Mesendoderm (in vitro differentiated cells): ENCODE measurements at regions not wholly inside any gene's neighbourhood (a gene's known extent, or its start where the extent isn't known, plus 50 kb on each side); places are given as distances from the start of the nearest gene placed in this dataset.
"Not testable (repeated sequence)": the region's sequence is repeated elsewhere in the genome, so short reads cannot be mapped to it uniquely, and the experiment has no call there.

Source experiments
- DNase-seq: peaks from one replicate; pipeline ENCODE4 v3.0.0; 2013
- H2AK5ac ChIP-seq: 2 replicates; pipeline ENCODE4 v1.6.1; 2013; ENCODE audit warnings: low read length, inconsistent platforms
- H2BK120ac ChIP-seq: 2 replicates; pipeline ENCODE4 v1.6.1; 2013; ENCODE audit warnings: low read depth, mild to moderate bottlenecking, low read length, moderate library complexity, mixed read lengths
- H2BK15ac ChIP-seq: replicated peaks from 2 replicates; pipeline ENCODE4 v1.6.1; 2013; ENCODE audit warnings: low read depth, mild to moderate bottlenecking, moderate library complexity
- H2BK5ac ChIP-seq: 2 replicates; pipeline ENCODE4 v1.6.1; 2013; ENCODE audit warnings: low read length, inconsistent platforms
- H3K18ac ChIP-seq: 2 replicates; pipeline ENCODE4 v1.6.1; 2013; ENCODE audit warnings: mild to moderate bottlenecking, low read length, mixed read lengths
- H3K23ac ChIP-seq: one replicate; pipeline ENCODE4 v1.6.1; 2013; ENCODE audit warnings: low read length
- H3K27ac ChIP-seq: 2 replicates; pipeline ENCODE4 v1.5.1; 2013; ENCODE audit warnings: low read depth, mild to moderate bottlenecking, inconsistent platforms, low read length, moderate library complexity
- H3K27me3 ChIP-seq: 2 replicates; pipeline ENCODE4 v1.6.1; 2013; ENCODE audit warnings: low read length, control low read depth, mild to moderate bottlenecking, inconsistent platforms; ENCODE audit not compliant: insufficient read depth, poor library complexity
- H3K36me3 ChIP-seq: 2 replicates; pipeline ENCODE4 v1.6.1; 2013; ENCODE audit warnings: low read length, inconsistent platforms; ENCODE audit not compliant: control insufficient read depth, insufficient read depth
- H3K4ac ChIP-seq: one replicate; pipeline ENCODE4 v1.6.1; 2013; ENCODE audit warnings: low read depth, mild to moderate bottlenecking, low read length, moderate library complexity
- H3K4me1 ChIP-seq: 2 replicates; pipeline ENCODE4 v1.6.1; 2013; ENCODE audit warnings: low read depth, low read length, inconsistent platforms; ENCODE audit not compliant: control insufficient read depth
- H3K4me2 ChIP-seq: 2 replicates; pipeline ENCODE4 v1.6.1; 2013; ENCODE audit warnings: low read length
- H3K4me3 ChIP-seq: 2 replicates; pipeline ENCODE4 v1.5.1; 2013; ENCODE audit warnings: mild to moderate bottlenecking, low read length
- H3K56ac ChIP-seq: one replicate; pipeline ENCODE4 v1.6.1; 2013; ENCODE audit warnings: low read length
- H3K79me1 ChIP-seq: 2 replicates; pipeline ENCODE4 v1.6.1; 2013; ENCODE audit warnings: low read length, inconsistent platforms
- H3K79me2 ChIP-seq: 2 replicates; pipeline ENCODE4 v1.6.1; 2013; ENCODE audit warnings: mild to moderate bottlenecking, low read length; ENCODE audit not compliant: control insufficient read depth, insufficient read depth
- H3K9ac ChIP-seq: 2 replicates; pipeline ENCODE4 v1.6.1; 2013; ENCODE audit warnings: low read length, inconsistent platforms
- H4K5ac ChIP-seq: one replicate; pipeline ENCODE4 v1.6.1; 2013; ENCODE audit warnings: low read length
- H4K8ac ChIP-seq: one replicate; pipeline ENCODE4 v1.6.1; 2013; ENCODE audit warnings: low read depth, mild to moderate bottlenecking, control low read depth, low read length, moderate library complexity
- WGBS: extraction: QIAGEN DNeasy Blood & Tissue Kit; methylation state at CpG from one replicate; pipeline ENCODE4 v1.1.7; 2013; ENCODE audit warnings: low lambda C conversion rate, missing lambda C conversion rate; ENCODE audit not compliant: insufficient coverage; ENCODE audit errors: extremely low coverage; 5-methylcytosine and 5-hydroxymethylcytosine counted together

DNA sequence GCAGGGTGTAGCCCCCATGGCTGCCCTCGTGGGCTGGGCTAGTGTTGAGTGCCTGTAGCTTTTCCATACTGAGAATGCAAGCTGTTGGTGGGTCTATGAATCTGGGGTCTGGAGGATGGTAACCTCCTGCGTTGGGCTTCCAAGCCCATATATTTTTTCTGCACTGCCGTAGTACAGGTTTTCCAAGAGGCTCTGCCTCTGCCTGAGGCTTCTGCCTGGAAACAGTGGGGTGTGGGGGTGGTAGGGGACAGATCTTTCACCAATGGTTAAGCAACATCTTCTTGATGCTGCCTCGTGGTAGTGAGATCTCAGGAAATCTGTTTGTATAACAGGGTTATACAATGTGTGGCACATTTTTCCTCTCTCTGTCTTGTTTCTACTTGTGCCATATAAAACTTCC is 189.0 kb upstream of the ZNF519 start:
- not testable (repeated sequence) for H3K9ac ChIP-seq, H2BK15ac ChIP-seq, H4K5ac ChIP-seq, H3K4me1 ChIP-seq, DNase-seq, H4K8ac ChIP-seq, H2BK5ac ChIP-seq, H3K27ac ChIP-seq, H3K27me3 ChIP-seq, H3K79me1 ChIP-seq, H3K56ac ChIP-seq, H2AK5ac ChIP-seq, H2BK120ac ChIP-seq, H3K18ac ChIP-seq, H3K23ac ChIP-seq, H3K4ac ChIP-seq, H3K36me3 ChIP-seq, H3K4me3 ChIP-seq, H3K79me2 ChIP-seq, H3K4me2 ChIP-seq
- no CpG with 5 or more reads among the region's 4 CpGs for WGBS

DNA sequence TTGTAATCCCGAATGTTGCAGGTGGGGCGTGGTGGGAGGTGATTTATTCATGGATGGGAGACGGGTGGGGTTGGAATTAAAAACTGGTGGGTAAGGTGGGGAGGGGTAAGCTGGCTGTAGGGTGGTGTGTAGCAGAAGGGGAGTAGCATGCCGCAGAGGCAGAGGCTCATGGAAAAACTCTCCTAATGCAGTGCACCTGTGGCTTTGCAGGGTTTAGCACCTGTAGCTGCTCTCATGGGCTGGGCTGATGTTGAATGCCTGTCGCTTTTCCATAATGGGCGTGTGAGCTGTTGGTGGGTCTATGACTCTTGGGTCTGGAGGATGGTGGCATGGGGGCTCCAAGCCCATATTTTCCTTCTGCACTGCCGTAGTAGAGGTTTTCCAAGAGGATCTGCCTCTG is 169.0 kb upstream of the ZNF519 start:
- H2BK15ac ChIP-seq, H4K8ac ChIP-seq, H3K27me3 ChIP-seq, DNase-seq, H2BK5ac ChIP-seq, H3K79me2 ChIP-seq, H3K4me3 ChIP-seq, H3K9ac ChIP-seq, H3K27ac ChIP-seq, H2AK5ac ChIP-seq, H3K79me1 ChIP-seq, H2BK120ac ChIP-seq, H3K56ac ChIP-seq, H3K4me1 ChIP-seq, H3K23ac ChIP-seq, H3K4ac ChIP-seq, H3K36me3 ChIP-seq, H3K18ac ChIP-seq, H3K4me2 ChIP-seq, H4K5ac ChIP-seq: not testable (repeated sequence)
- no CpG with 5 or more reads among the region's 7 CpGs for WGBS

DNA sequence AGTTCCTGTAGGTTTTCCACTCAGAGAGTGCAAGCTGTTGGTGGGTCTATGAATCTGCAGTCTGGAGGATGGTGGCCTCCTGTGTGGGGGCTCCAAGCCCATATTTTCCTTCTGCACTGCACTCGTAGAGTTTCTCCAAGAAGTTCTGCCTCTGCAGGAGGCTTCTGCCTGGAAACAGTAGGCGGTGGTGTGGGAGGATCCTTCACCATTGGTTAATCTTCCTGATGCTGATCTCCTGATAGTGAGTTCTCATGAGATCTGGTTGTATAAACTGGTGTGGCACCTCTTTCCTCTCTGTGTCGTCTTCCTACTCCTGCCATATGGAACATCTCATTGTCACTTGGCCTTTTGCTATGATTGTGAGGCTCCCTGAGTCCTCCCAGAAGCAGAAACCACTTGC is 162.8 kb upstream of the ZNF519 start:
- H3K27me3 ChIP-seq, H2BK120ac ChIP-seq, H3K27ac ChIP-seq, H3K79me1 ChIP-seq, H3K4me2 ChIP-seq, H3K18ac ChIP-seq, H4K5ac ChIP-seq, H3K36me3 ChIP-seq, H3K9ac ChIP-seq, H3K4me3 ChIP-seq, H3K56ac ChIP-seq, H3K4ac ChIP-seq, H3K4me1 ChIP-seq, H3K23ac ChIP-seq, DNase-seq, H2BK5ac ChIP-seq, H2BK15ac ChIP-seq, H3K79me2 ChIP-seq, H4K8ac ChIP-seq, H2AK5ac ChIP-seq: not testable (repeated sequence)
- no CpG with 5 or more reads among the region's 3 CpGs for WGBS

DNA sequence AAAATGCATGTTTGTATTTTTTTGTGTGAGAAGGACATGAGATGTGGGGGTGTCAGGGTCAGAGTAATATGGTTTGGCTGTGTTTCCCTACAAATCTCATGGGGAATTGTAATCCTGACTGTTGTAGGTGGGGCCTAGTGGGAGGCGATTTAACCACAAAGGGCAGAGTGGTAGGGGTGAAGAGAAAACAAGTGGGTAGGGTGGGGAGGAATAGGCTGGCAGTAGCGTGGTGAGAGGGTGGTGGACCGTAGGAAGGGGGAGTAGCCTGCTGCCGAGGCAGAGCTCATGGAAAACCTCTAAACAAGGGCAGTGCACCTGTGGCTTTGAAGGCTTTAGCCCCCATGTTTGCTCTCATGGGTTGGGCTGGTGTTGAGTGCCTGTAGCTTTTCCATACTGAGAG is 152.8 kb upstream of the ZNF519 start:
- Histone ChIP-seq H4K8ac (no peak overlapping the region), H3K79me2 (no peaks in the 10 kb centered on the region), H3K27me3 (no peaks in the 10 kb centered on the region), H3K23ac (no peak overlapping the region), H3K4me3 (no peak overlapping the region), H3K18ac (no peak overlapping the region), H2BK120ac (no peak overlapping the region), H3K4ac (no peak overlapping the region), H3K27ac (no peak overlapping the region), H3K56ac (no peak overlapping the region), H2BK5ac (no peak overlapping the region), H3K36me3 (no peaks in the 10 kb centered on the region), H2AK5ac (no peak overlapping the region), H3K79me1 (no peaks in the 10 kb centered on the region), H3K9ac (no peak overlapping the region), H3K4me2 (no peak overlapping the region), H3K4me1 (no peaks in the 10 kb centered on the region), H2BK15ac (no peak overlapping the region), H4K5ac (no peak overlapping the region)
- no peak for DNase-seq
- no CpG with 5 or more reads among the region's 4 CpGs for WGBS

DNA sequence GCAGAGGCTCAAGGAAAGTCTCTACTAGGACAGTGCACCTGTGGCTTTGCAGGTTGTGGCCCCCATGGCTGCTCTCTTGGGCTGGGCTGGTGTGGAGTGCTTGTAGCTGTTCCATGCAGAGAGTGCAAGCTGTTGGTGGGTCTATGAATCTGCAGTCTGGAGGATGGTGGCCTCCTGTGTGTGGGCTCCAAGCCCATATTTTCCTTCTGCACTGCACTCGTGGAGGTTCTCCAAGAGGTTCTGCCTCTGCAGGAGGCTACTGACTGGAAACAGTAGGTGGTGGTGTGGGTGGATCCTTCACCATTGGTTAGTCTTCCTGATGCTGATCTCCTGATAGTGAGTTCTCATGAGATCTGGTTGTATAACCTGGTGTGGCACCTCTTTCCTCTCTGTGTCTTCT is 143.2 kb upstream of the ZNF519 start:
- not testable (repeated sequence) for H3K79me2 ChIP-seq, H3K4me3 ChIP-seq, H4K5ac ChIP-seq, H2BK15ac ChIP-seq, H2AK5ac ChIP-seq, H3K36me3 ChIP-seq, H4K8ac ChIP-seq, H3K4ac ChIP-seq, DNase-seq, H3K9ac ChIP-seq, H3K23ac ChIP-seq, H3K27ac ChIP-seq, H3K4me2 ChIP-seq, H3K4me1 ChIP-seq, H3K18ac ChIP-seq, H3K79me1 ChIP-seq, H2BK5ac ChIP-seq, H3K56ac ChIP-seq, H3K27me3 ChIP-seq, H2BK120ac ChIP-seq
- no CpG with 5 or more reads among the region's 1 CpG for WGBS

DNA sequence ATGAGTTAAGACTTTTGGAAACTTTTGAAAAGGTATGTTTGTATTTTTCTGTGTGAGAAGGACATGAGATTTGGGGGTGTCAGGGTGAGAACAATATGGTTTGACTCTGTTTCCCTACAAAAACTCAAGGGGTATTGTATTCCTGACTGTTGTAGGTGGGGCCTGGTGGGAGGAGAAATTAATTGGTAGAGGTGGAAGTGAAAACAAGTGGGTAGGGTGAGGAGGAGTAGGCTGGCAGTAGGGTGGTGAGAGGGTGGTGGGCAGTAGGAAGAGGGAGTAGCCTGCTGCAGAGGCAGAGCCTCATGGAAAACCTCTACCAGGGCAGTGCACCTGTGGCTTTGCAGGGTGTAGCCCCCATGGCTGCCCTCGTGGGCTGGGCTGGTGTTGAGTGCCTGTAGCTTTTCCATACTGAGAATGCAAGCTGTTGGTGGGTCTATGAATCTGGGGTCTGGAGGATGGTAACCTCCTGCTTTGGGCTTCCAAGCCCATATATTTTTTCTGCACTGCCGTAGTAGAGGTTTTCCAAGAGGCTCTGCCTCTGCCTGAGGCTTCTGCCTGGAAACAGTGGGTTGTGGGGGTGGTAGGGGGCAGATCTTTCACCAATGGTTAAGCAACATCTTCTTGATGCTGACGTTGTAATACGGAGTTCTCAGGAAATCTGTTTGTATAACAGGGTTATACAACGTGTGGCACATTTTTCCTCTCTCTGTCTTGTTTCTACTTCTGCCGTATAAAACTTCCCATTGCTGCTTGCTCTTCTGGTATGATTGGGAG is 133.6 kb upstream of the ZNF519 start:
- not testable (repeated sequence) for H3K79me2 ChIP-seq, H2BK5ac ChIP-seq, H3K4me2 ChIP-seq, H3K23ac ChIP-seq, H3K4me3 ChIP-seq, H3K36me3 ChIP-seq, H2BK120ac ChIP-seq, H3K9ac ChIP-seq, H3K4me1 ChIP-seq, H3K4ac ChIP-seq, H4K5ac ChIP-seq, H4K8ac ChIP-seq, H3K56ac ChIP-seq, H3K27me3 ChIP-seq, H2BK15ac ChIP-seq, H3K18ac ChIP-seq, H3K27ac ChIP-seq, H2AK5ac ChIP-seq, H3K79me1 ChIP-seq, DNase-seq
- no CpG with 5 or more reads among the region's 6 CpGs for WGBS
